Uterus (tissue), 2 donors: ENCODE measurements at regions not wholly inside any gene's neighbourhood (a gene's known extent, or its start where the extent isn't known, plus 50 kb on each side); places are given as distances from the start of the nearest gene placed in this dataset.

Experiments
- CTCF ChIP-seq, 4 experiments: fragments of 200-600 bp in 2 of 4; fragments of 450-650 bp in 2 of 4; sonication (generic) in 2 of 4; IDR thresholded peaks; one replicate each; pipeline ENCODE4 v1.5.1; 2016 to 2019; ENCODE audit warnings: antibody characterized with exemption in 4 of 4, mild to moderate bottlenecking in 2 of 4, moderate library complexity in 1 of 4
- POLR2A ChIP-seq, 2 donors: fragments of 450-650 bp; IDR thresholded peaks; one replicate each; pipeline ENCODE4 v1.6.1; 2016; ENCODE audit warnings: antibody characterized with exemption in 2 of 2, mild to moderate bottlenecking in 1 of 2, moderate library complexity in 1 of 2

GRCh38 chr3:8400911-8401310, 100.7 kb upstream of the LMCD1 start:
- TF ChIP-seq CTCF (IDR thresholded peaks at IDR 0.05), result no peak
- no peak for TF ChIP-seq POLR2A (IDR thresholded peaks at IDR 0.05)
